22Rv1 (cell line): ENCODE measurements at regions not wholly inside any gene's neighbourhood (a gene's known extent, or its start where the extent isn't known, plus 50 kb on each side); places are given as distances from the start of the nearest gene placed in this dataset.

ENCODE experiments used
- ZFX ChIP-seq: fragments of 450-650 bp; IDR thresholded peaks from 2 replicates; pipeline ENCODE4 v1.6.1; 2017; ENCODE audit warnings: antibody characterized with exemption, borderline replicate concordance
- TF ChIP-seq, protein P1 (sequence below): fragments of 450-650 bp; IDR thresholded peaks from 2 replicates; pipeline ENCODE4 v1.5.1; 2017; ENCODE audit warnings: mild to moderate bottlenecking

- TF ChIP-seq, protein P1, sequence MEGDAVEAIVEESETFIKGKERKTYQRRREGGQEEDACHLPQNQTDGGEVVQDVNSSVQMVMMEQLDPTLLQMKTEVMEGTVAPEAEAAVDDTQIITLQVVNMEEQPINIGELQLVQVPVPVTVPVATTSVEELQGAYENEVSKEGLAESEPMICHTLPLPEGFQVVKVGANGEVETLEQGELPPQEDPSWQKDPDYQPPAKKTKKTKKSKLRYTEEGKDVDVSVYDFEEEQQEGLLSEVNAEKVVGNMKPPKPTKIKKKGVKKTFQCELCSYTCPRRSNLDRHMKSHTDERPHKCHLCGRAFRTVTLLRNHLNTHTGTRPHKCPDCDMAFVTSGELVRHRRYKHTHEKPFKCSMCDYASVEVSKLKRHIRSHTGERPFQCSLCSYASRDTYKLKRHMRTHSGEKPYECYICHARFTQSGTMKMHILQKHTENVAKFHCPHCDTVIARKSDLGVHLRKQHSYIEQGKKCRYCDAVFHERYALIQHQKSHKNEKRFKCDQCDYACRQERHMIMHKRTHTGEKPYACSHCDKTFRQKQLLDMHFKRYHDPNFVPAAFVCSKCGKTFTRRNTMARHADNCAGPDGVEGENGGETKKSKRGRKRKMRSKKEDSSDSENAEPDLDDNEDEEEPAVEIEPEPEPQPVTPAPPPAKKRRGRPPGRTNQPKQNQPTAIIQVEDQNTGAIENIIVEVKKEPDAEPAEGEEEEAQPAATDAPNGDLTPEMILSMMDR: no peak
- no peak for TF ChIP-seq ZFX
These were observed 909.2 kb downstream of the CCDC85A start for GRCh38 chr2:57093020-57093419.
